ENCODE measurements at regions not wholly inside any gene's neighbourhood (a gene's known extent, or its start where the extent isn't known, plus 50 kb on each side); places are given as distances from the start of the nearest gene placed in this dataset.
A peak's percentile ranks its signal among the peaks of the same experiment; 100 is the strongest.

DNA sequence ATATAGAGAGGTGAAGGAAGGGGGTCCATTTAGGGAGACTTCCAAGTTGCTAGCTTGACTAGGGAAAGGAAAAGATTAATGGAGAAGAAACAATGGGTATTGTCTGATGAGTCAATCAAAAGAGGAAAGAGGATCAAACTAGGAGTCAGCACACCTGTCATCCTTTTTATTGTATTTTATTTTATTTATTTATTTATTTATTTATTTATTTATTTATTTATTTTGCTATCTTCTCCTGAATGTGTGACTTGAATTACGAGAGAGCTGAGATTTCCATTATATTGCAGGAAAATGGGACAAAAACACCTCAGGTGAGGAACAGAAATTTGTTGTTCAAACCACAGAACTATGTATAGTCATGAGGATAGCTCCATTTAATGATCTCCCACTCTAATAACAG, 58.9 kb downstream of the NUDT11 start:
- no peak for DNase-seq (ENCODE audit: low spot score)

DNA sequence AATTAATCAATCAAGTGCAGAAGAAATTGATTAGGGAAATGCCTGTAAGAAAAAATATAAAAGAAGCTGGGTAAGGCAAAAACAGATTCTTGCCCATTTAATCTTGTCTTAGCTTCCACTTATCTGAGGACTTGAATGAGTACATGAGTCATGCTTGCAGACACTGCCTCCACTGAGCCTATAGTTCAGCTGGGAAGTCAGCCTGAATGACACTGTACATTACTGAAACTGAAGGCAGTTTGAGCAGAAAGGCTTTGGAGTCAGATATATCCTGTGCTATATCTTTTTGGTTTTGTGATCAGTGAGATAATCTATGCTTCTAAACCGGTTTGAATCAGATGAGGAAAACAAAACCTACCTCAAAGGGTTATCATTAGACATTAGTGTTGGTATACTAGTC, 61.3 kb downstream of the NUDT11 start:
- DNase-seq (ENCODE audit: low spot score) = no peak

DNA sequence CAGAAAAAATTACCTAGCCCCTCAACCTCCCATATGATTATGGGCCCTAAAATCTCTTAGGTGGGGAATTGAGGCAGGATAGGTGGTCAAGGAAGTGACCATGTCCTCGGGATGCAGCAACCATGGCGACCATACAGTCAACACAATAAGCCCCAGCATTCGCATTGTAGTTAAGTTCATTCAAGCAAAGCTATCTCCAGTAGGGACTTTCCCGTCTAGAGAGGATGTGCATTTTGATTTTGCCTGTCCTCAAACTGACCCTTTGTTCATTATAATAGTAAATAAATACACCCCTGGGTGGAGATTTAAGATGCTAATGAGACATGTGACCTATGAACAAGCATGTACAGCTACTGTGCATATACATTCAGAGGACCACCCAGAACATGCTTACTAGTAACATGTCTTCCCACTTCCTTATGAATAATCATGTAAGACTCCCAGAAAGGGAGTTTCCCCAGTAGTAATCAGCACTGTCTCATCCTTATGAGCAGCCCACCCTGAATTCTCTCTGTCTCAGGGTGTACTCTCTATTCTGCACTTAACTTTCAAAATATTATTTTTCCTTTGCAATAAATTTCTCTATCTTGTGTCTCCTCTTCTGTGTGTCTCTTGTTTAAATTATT, 74.3 kb downstream of the NUDT11 start:
- no peak for DNase-seq (ENCODE audit: low spot score)

DNA sequence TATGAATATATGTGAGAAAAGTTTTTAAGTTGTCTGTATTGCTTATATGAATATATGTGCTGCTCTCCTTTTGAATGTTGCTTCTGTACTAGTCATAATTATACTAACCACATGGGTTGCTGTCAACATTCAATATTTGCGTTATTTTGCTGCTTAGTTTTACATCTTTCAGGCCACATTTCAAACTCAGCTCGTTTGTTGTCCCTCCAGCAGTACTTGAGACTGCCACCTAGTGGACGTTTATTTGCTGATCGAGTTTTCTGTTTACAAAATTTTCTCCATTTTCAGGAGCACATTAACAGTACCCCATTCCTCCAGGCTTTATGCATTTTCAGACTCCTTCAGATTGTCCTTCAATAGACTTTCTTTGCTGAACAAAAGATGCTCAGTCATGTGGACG, 75.8 kb downstream of the NUDT11 start:
- DNase-seq (ENCODE audit: low spot score) = peak; percentile 43

DNA sequence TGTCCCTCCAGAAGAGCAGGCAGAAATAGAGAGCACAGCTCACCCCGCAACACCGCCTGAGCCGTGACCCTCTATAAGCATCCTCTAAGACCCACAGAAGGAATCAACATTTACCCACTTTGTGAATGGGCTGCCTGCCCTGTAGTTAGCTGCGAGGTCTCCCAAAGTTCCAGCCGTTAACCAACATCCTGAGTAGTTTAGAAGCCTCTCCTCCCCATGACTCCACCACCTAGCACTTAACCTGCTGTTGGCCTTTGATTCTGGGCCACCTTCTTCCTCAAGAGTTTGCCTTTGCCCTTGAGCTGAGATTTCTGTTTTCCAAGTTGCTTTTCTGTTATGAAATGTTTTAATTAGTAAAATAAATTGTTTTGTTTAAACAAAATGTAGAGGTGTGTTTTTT, 75.8 kb downstream of the NUDT10 start:
- DNase-seq (ENCODE audit: low spot score) = no peak

DNA sequence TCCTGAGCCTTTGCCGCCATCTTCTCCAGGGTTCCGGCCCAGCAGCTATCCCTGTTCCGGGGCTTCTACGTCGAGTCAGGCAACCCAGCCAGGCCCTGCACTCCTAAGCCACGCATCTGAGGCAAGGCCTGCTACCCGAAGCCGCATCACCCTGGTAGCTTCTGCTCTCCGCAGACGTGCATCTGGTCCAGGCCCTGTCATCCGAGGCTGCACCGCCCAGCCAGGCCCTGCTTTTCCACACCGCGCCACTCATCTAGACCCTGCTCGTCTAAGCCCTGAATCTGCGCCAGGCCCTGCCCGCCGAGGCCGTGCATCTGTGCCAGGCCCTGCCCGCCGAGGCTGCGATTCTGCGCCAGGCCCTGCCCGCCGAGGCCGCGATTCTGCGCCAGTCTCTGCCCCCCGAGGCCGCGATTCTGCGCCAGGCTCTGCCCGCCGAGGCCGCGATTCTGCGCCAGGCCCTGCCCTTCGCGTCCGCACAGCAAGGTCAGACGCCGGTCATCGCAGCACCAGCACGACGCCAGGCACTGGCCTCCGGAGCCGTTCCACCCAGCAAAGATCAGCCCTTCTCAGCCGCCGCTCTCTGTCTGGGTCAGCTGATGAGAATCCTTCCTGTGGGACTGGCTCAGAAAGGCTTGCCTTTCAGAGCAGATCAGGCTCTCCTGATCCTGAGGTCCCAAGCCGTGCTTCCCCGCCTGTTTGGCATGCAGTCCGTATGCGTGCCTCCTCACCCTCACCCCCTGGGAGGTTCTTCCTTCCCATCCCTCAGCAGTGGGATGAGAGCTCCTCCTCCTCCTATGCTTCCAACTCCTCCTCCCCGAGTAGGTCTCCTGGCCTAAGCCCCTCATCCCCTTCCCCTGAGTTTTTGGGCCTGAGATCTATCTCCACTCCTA, 75.1 kb downstream of the NUDT10 start:
- DNase-seq (ENCODE audit: low spot score) = no peak

DNA sequence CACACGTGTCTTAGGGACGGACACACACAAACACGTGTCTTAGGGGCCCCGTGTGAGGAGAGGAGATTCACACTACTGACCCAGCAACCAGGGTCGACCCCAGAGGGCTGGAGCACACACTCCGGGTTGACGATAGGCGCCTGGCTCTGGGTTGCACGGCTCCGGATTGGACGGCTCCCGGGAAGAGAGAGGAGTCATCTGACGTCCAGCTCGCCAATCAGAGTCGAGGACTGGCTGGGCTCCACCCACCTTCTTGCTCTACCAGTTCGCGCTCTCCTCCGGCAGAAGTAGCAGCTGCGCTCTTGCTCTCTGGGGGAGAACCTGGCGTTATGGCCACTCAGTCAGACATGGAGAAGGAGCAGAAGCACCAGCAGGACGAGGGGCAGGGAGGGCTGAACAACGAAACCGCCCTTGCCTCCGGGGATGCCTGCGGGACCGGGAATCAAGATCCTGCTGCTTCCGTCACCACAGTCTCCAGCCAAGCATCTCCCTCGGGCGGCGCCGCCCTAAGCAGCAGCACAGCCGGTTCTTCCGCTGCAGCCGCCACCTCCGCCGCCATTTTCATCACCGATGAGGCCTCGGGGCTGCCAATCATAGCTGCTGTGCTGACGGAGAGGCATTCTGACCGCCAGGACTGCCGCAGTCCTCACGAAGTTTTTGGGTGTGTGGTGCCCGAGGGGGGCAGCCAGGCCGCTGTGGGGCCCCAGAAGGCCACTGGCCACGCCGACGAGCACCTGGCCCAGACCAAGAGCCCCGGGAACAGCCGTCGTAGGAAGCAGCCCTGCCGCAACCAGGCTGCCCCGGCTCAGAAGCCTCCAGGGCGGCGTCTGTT, 74.3 kb downstream of the NUDT10 start:
- no peak for DNase-seq (ENCODE audit: low spot score)

DNA sequence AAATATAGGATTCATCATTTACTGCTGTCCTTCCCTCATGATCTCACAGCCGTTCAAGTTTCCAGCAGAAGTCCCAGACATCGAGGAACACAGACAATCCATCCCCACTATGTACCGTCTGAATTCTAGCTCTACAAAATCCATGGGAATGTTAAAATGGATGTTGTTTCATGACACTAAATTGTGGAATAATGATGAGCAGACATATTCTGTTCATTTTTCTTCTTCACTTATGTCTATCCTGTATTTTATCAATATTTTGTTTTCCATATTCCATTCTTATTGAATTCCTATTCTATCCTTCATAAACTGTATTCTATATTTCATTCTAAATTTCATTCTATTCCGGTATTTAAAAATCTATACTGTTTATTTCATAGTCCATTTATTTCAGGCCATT, 71.8 kb downstream of the NUDT10 start:
- no peak for DNase-seq (ENCODE audit: low spot score)

DNA sequence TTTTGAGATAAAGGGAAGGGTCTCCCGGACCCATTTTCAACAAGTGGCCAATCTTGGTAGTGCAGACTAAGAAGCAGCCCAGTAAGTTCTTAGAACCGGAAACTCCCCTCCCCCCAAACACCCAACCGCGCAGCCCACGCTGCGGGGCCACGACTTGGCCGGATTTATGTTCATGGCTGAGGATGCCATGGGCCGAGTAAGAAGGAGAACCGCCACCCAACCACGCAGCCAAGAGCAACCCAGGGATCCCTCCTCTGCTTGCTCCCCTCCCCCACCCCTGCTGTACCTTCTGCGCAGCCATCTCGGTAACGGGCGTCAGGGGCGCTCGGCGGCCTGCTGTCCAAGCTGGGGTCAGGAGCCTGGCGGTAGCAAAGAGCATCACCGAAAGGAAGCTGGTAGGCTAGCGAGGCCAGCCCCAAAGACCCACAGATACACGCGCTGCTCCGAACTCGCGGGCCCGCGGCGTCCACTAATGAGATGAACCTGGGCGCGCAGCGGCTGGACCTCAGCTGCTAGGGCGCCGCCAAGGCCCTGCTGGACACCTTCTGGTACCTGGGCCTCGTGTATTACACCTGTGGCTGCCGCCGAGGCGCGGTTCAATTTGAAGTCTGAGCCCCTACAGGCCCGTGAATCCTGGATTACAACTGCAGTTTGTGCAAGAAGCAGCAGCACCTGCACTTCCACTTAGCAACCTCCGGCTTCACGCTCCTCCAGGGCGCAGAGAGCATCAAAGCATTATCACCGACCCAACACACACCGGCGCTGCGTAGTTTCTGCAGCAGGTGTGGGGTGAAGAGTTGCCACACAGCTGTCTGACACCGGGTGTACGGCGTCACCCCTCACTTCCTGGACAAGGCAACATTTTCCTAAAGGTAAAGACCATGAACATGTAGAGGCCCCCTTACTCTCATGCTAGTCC, 63.4 kb downstream of the NUDT10 start:
- no peak for DNase-seq (ENCODE audit: low spot score)

DNA sequence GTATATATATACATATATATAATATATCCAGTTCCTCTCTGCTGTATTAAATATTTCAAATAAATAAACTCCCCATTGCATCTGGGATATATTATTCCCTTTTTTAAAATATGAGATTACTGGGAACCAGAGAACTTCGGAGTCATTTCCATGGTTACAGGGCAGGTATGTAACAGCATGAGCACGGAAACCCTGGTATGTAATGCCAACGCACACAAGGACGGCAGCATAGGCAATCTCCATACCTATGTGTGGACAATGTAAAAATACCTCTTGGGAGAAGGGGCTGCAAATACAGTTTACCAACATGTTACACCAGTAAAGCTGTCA, 62.8 kb downstream of the NUDT10 start:
- no peak for DNase-seq (ENCODE audit: low spot score)
